GM12875 (cell line): ENCODE measurements at regions not wholly inside any gene's neighbourhood (a gene's known extent, or its start where the extent isn't known, plus 50 kb on each side); places are given as distances from the start of the nearest gene placed in this dataset.

ENCODE experiments used
- H3K4me3 ChIP-seq: one replicate; pipeline ENCODE4 v1.5.1; 2011; ENCODE audit warnings: low read depth, low read length, control low read depth
- TF ChIP-seq, protein P1 (sequence below): IDR thresholded peaks from 2 replicates; pipeline ENCODE4 v1.5.1; 2011; ENCODE audit warnings: low read depth, mild to moderate bottlenecking, control low read depth, inconsistent platforms, low read length, moderate library complexity, borderline replicate concordance; ENCODE audit not compliant: insufficient read depth

- H3K4me3 ChIP-seq: no peak overlapping the region
- TF ChIP-seq, protein P1, sequence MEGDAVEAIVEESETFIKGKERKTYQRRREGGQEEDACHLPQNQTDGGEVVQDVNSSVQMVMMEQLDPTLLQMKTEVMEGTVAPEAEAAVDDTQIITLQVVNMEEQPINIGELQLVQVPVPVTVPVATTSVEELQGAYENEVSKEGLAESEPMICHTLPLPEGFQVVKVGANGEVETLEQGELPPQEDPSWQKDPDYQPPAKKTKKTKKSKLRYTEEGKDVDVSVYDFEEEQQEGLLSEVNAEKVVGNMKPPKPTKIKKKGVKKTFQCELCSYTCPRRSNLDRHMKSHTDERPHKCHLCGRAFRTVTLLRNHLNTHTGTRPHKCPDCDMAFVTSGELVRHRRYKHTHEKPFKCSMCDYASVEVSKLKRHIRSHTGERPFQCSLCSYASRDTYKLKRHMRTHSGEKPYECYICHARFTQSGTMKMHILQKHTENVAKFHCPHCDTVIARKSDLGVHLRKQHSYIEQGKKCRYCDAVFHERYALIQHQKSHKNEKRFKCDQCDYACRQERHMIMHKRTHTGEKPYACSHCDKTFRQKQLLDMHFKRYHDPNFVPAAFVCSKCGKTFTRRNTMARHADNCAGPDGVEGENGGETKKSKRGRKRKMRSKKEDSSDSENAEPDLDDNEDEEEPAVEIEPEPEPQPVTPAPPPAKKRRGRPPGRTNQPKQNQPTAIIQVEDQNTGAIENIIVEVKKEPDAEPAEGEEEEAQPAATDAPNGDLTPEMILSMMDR: no peak
Measured at GRCh38 chr12:78388461-78388860, 476.1 kb upstream of the SYT1 start.

GRCh38 chr12:78390920-78391319, 473.7 kb upstream of the SYT1 start:
- H3K4me3 ChIP-seq: no peak overlapping the region
- TF ChIP-seq, protein P1: no peak

- H3K4me3 ChIP-seq: no peak overlapping the region
Measured at GRCh38 chr12:78392918-78393317, 471.7 kb upstream of the SYT1 start.

DNA sequence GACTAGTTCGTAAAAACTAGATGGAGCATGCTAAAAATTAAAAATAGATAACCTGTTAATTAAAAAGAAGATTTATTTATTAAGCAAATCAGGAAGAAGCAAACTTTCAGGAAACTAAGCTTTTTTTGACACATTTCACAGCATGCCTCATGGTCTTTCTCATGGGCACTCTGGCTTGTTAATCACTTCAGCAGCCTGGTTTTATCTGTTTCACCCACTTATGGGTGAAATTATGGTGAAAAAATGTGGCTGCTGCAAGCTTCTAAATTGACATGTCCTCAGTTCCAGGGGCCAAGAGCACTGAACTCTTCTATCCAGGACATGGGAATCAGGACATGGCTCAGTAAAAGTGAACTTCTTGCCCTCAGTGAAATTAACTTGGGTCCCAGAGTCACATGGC, 468.6 kb upstream of the SYT1 start:
- TF ChIP-seq, protein P1: no peak

More at GRCh38 chr12:78392918-78393317, 471.7 kb upstream of the SYT1 start:
- TF ChIP-seq, protein P1: no peak

GRCh38 chr12:78396538-78396937, 468.0 kb upstream of the SYT1 start:
- TF ChIP-seq, protein P1: no peak

More for the DNA sequence above, 468.6 kb upstream of the SYT1 start:
- no peak overlapping the region for H3K4me3 ChIP-seq

DNA sequence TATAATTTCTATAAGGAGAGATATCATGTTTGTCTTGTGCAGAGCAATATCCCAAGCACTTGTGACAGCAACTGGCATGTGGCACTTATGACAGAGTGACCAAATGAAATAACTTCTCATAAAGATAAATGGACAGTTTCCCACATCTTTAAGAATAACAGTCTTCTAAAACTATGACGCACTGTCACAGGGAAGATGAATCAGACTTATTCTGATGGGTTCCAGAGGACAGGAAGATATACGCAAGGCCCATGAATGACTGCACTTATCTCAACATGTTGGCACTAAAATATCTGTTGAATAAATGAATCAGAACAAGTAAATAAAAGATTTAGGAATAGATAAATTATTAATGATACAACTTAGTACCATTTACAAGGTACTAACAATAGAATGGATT, 465.8 kb upstream of the SYT1 start:
- no peak overlapping the region for H3K4me3 ChIP-seq
- TF ChIP-seq, protein P1: no peak

More at GRCh38 chr12:78396538-78396937, 468.0 kb upstream of the SYT1 start:
- H3K4me3 ChIP-seq: no peak overlapping the region

GRCh38 chr12:78402366-78403134, 462.0 kb upstream of the SYT1 start:
- TF ChIP-seq, protein P1: no peak
- H3K4me3 ChIP-seq: no peak overlapping the region
